Anterior cingulate cortex (tissue), 58 donors: ENCODE measurements at regions not wholly inside any gene's neighbourhood (a gene's known extent, or its start where the extent isn't known, plus 50 kb on each side); places are given as distances from the start of the nearest gene placed in this dataset.

ENCODE experiments used
- DNase-seq, 58 donors: peaks; one replicate each; lab custom pipeline; 2025; lab: John Stamatoyannopoulos, UW

- no peak for DNase-seq
Observed at GRCh38 chr12:41899577-41899976, 245.1 kb downstream of the GXYLT1 start.

DNA sequence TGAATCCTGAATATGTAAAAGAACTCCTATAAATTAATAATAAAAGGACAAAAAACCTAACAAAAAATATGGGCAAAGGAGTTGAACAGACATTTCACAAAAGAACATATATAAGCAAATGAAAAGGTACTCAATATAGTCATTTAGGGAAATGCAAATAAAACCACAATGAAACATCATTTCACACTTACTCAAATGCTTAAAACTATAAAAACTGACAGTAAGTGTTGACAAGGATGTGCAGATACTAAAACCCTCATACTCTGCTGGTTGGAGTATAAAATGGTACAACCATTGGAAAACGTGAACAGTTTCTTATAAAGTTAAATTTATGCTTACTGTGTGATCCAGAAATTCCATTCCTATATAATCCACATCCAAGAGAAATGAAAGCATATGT, 247.1 kb downstream of the GXYLT1 start:
- no peak for DNase-seq

- DNase-seq = no peak
Observed at GRCh38 chr12:41893491-41893890, 251.2 kb downstream of the GXYLT1 start.

DNA sequence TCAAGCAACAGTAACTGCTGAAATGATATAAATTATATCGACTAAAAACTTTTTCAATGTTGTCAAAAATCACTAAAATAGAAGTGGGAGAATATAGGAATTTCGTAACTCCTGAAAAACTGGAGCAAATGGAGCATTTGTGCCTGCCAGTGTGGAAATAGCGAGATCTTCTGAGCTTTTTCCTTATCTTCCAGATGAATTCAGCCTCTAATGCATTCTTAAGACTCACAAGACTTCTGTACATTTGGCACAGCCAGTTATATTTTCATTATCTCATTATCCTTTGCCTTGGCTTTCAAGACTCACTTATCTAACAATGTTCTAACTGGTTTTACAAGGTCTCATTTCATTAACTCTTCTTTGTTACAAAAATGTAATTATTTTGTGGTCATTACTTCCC, 252.4 kb downstream of the GXYLT1 start:
- no peak for DNase-seq

DNA sequence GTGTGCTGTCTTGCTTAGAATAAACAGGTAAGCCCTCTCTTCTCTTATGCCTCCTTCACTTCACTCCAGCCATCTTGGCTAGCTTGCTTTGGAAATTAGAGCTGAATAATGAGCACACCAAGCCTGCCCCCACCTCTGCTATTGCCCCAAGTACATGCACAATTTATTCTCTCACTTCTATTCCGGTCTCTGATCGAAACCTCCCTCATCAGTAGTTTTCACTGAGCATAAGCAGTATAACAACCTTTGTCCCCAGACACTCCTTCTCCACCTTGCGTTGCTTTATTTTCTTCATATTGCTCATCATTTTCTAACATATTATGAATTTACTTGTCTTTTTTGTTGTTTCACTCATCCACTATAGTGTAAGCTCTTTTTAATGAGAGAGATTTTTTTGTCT, 253.4 kb downstream of the GXYLT1 start:
- DNase-seq = no peak

GRCh38 chr12:41888285-41888684, 256.4 kb downstream of the GXYLT1 start:
- no peak for DNase-seq

DNA sequence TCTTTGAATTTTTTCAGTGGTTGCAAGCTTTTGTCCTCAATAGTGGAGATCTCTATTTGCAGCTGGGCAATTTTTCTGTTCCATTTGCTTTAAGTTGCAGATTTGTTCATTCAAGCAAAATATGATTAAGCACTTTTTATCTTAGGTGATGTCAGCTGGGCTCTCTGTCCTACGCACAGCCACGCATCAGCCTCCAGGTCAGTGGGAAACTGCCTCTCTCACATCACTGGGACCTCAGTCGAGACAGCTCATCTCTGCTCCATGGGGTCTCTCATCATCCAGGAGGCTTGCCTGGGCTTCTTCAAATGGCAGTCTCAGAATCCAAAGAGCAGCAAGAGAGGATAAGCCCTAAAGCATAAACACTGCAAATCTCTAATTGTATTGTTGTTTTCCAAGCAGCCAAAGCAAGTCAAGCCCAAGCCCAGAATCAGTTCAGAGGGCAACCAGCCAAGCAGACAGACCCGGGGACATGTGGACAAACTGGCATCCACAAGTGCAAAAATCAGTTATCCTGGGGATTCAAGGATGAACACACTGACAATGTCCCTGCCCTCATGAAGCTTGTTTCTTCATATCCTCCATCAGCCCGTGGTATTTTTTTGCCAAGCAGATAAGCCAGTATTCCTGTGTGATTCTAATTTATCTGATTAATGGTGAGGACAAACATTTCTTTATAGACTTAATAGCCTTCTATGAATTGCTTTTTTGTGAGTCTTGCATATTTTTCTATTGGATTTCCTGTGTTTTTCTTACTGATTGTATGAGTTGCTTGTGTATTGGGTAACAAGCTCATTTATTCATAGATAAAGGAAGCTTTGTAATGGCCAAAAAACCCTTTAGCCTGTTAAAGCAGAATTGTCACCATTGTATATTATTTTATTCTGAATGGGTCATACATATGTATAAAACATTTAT, 262.5 kb downstream of the GXYLT1 start:
- DNase-seq = no peak

DNA sequence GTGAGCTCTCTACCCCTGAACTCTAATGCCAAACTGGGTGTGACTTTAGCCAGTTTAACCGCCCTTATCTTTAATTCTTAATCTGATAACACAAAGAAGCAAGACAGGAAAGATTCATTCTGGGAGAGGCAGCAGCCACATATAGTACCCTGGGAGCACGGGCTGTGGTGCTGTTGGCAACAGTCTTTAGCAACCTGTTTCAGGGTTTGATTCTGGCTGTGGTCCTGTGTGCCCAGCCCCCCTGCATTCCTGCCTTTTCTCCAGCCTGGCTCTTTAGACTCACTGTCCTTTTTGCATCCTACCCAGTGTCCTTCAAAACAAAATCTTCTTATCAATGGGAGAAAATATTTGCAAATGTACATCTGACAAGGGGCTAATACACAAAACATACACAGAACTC, 275.2 kb downstream of the GXYLT1 start:
- DNase-seq = no peak

GRCh38 chr12:41866878-41867430, 277.7 kb downstream of the GXYLT1 start:
- no peak for DNase-seq

DNA sequence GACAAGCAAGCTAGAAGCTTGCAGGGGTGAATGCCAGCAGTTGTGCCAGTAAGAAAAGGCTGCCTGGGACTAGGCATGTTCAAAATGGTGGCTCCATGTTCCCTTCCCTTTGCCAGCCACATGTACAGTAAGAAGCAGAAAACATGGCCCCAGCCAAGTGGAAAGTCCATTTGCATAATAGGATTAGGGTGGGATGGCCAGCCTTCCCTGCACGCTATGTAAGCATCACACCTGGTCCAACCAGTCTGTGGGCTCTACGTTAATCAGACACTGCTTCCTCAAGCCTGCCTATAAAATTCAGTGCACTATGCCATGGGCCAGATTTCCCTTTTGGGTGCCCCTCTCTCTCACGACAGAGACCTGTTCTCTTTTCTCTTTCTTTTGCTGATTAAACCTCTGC, 288.4 kb downstream of the GXYLT1 start:
- no peak for DNase-seq

DNA sequence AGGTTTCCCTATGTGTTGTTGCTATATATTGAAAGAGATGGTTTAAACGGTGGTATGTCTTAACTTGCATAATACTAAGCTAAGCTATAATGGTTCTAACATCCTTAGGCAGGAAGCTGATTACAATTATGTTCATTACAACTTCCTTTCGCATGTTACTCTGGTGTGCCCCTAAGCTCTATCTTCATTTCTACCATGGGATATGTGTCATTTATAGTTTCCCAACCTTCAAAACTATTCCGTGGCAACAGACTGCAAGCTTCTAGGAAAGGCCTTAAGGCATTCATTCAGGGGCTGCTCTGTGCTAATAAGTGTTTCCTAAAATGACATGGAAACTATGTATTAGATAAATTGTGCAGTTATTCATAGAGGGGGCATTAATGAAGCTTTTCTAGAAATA, 294.6 kb downstream of the GXYLT1 start:
- no peak for DNase-seq

GRCh38 chr12:41846718-41847117, 298.0 kb downstream of the GXYLT1 start:
- DNase-seq = no peak

GRCh38 chr12:41836416-41836815, 308.3 kb downstream of the GXYLT1 start:
- no peak for DNase-seq

DNA sequence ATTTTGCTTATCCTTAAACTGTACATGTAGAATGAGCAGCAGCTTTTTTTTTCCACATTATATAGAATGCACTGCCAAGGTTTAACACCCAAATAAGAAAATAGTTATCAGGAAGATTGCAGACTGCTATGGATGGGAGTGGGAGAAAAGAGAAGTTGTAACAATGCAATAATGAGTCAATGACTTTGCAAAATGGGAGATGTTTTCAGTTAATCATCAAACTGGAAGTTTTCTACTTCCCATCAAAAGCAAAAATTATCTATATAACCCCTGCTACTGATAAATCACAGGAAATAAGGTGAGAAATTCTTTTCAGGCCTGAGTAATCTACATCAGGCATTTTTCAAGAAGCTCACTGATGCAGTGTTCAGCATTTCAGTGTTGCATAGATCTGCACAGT, 309.1 kb downstream of the GXYLT1 start:
- no peak for DNase-seq

- DNase-seq = no peak
Observed at GRCh38 chr12:41819948-41820347, 324.7 kb downstream of the GXYLT1 start.

- DNase-seq = no peak
Observed at GRCh38 chr12:41804026-41804425, 340.6 kb downstream of the GXYLT1 start.

DNA sequence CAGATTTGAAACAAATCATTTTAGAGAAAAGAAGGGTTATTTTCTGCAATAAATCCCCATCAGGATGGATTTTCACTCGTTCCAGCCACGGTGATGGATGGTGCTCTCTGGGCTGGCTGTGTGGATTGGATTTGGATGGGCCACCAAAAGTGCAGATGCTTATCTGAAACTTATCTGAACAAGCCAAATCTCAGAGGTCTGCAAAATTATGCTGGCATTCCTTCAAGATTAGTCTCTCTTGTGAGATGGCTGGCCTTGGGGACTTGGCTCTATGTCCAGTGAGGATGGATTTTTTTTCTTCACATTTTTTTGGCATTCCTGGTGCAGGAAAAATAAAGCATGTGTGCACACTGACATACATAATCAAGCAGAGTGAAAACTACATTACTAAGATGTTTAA, 341.9 kb downstream of the GXYLT1 start:
- peak in 1 of 58 donors; percentile 3 for DNase-seq

- DNase-seq = no peak
Observed at GRCh38 chr12:41801261-41801660, 343.4 kb downstream of the GXYLT1 start.

- DNase-seq = no peak
Observed at GRCh38 chr12:41799671-41800070, 345.0 kb downstream of the GXYLT1 start.

- no peak for DNase-seq
Observed at GRCh38 chr12:41795910-41796309, 348.8 kb downstream of the GXYLT1 start.

- peak in 5 of 58 donors; percentile 8 to 32 (median 24) for DNase-seq
Observed at GRCh38 chr12:41795051-41795600, 349.5 kb downstream of the GXYLT1 start.

- DNase-seq = no peak
Observed at GRCh38 chr12:41794336-41794735, 350.3 kb downstream of the GXYLT1 start.
